HG02588 (cell line): ENCODE measurements at regions not wholly inside any gene's neighbourhood (a gene's known extent, or its start where the extent isn't known, plus 50 kb on each side); places are given as distances from the start of the nearest gene placed in this dataset.
"Not testable (repeated sequence)": the region's sequence is repeated elsewhere in the genome, so short reads cannot be mapped to it uniquely, and the experiment has no call there.

Source experiments
- ATAC-seq: cut with Tn5 transposase; IDR thresholded peaks from one replicate; pipeline ENCODE4 v1.9.1; 2021; ENCODE audit warnings: mild to moderate bottlenecking, moderate library complexity; ENCODE audit not compliant: unreplicated experiment

DNA sequence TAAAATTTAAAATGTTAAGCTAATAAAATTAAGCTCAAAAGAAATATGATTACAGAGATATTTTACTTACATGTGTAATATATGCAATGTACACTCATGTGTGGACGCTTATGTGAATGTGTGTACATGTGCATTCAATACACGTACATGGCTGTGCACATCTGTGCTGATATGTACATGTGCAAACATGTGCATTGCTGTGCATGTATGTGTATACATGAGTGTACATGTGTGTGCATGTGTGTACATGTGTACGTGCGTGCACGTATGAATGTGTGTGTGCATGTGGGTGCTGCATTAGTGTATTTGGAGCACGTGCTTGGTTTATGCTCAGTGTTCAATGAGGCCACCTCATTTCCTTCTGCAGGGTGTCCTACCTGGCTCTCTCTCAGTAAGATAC is 88.2 kb upstream of the TMEM18 start:
- no peak for ATAC-seq

- ATAC-seq, result no peak
Observed at GRCh38 chr2:763766-764525, 86.7 kb upstream of the TMEM18 start.

DNA sequence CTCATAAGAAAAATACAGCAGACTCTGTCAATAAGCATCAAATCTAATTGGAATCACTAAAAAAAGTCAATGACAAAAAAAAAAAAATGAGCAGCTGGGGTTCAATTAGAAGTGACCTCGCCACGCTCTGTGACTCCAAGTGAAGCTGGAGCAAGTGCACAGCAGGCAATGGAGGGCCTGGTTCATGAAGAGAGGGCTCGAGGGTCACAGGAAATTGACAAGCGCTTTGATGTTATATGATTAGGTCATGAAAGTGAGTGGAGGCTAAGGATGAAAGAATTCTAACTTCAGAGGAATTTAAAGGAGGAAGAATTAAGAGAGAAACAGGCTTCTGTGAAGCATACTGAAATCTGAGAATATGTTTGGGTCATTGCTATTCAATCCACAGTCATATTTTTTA is 85.4 kb upstream of the TMEM18 start:
- ATAC-seq, result no peak

DNA sequence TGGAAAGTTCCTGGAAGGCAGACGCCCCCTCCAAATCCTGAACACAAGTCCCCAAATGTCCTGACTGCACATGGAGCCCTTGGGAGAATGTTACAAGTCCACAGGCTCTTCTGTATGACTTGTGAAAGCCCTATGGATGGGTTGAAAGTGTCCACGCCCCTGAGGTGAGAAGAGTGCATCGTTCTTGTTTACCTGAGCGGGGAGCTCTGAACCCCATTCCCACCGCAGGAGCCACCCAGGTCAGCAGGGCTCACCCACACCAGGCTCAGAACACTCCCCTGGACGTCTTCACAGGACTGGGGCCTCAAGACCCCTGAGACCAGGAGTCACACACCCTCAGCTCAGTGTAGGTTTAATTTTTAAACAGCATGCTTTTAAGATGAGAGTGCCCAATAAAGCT is 84.2 kb upstream of the TMEM18 start:
- ATAC-seq, result no peak

GRCh38 chr2:760001-760400 is 82.8 kb upstream of the TMEM18 start:
- ATAC-seq, result no peak

DNA sequence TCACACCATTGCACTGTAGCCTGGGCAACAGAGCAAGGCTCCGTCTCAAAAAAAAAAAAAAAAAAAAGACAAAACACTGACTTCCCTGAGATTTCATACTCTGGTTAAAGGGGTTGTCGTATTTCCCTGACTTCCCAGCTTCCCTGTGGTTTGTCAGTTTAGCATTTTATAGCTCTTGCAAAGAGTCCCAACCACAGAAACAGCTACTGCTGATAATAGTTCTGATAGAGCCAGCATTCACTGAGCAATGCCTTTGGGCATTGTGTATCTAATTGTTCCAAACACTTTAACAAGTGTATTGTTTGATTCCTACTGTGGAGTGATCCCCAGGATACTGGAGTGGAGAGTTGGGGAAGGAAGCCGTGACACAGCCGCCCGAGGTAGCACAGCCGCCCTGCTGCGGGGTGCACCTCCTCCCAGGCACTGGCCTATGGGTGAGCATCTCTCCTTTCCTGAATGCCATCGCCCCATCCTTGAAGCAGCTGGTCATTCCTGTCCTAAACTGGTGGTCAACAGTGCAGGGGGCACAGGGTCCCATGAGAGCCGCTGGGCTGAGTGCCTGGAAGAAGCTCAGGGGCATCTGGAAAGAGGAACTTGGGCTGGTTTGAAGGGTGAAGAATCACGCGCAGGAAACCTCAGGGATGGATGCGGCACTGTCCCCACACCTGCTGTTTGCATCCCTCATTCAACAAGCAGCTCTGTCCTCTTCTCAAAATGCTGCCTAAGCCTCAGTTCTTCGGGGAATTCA is 81.0 kb upstream of the TMEM18 start:
- no peak for ATAC-seq

DNA sequence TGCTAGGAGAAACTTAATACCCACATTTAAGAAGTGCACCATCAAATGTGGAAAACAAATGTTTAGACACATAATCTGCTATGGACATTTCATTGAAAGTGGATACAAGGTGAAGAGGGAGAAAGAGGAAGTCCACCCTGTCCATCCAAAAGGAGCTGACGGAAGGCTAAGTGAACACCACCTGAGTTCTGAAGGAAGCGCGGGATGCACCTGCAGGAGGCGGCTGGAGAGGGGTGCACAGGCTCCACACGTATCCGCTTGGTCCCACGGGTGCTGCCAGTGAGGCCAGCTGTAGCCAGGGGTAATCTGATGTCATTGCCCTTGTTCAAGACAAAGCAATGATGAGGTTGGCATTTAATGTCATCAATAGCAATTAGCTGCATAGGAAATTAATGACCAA is 75.9 kb upstream of the TMEM18 start:
- no peak for ATAC-seq

DNA sequence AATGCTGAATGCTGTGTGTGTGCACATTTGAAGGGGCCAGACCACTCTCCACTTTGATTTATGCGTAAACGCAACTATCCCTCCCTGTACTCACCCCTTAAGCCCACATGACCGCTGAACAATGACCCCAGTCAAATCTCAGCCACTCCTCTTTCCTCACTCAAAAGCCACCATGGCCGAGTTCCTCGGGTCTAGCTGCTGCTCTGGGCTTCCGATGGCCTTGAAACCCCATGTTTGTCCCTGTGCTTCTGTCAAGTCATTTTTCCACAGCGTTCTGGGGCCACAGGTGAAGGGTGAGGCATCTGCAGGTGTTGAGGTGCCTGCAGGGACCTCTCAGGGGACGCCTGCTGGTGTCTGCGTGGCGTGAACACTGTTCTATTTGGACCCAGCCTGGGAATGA is 74.3 kb upstream of the TMEM18 start:
- no peak for ATAC-seq

GRCh38 chr2:750628-751027 is 73.4 kb upstream of the TMEM18 start:
- no peak for ATAC-seq

- ATAC-seq, result no peak
Observed at GRCh38 chr2:747762-748351, 70.7 kb upstream of the TMEM18 start.

GRCh38 chr2:746697-747096 is 69.5 kb upstream of the TMEM18 start:
- no peak for ATAC-seq

DNA sequence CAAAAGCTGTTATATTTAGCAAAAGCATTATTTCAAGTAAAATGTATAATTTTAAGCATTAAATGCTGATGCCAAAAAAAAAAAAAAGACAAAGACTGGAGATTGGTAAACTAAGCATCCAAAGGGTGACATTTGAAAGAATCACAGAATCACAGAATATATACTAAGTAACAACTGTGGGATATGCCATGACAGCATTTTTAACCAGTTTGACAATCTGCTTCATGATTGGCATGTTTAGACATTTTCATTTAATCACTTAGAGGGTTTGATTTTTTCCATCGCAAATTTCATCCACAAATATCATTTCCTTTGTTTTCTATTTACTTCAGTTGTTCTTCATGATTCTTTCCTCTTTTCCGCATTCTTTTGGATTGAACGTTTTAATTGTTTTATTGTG is 66.9 kb upstream of the TMEM18 start:
- no peak for ATAC-seq

DNA sequence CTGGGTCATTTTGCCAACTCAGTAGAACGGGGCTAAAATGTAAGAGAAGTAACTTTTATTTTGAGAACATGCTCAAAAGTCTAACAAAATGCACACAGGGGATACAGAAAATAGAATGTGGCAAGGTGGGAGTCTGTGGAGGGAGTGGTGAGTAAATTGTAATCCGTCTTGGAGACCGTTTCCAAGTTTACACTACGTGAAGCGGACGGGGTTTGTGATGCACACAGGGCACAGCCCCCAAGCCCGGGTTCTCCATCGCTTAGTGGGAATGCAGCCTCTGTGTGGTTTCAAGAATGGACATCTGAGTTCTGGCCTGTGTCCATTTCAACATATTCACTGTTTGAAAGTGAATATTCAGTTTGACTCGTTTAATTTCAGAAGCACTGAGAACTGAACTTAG is 65.0 kb upstream of the TMEM18 start:
- ATAC-seq, result no peak

DNA sequence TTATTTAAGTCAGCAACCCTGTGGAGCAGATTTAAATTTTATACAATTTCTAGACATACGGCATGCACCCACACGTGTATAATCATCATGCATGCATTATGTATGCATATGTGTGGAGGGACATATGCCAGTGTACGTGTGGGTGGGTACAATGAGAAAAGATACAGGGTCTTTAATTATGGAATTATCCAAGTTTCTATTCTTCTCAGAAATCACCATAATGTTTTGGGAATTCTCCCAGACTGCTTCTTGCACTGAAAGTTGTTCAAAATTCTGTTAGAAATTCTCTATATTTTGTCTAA is 63.9 kb upstream of the TMEM18 start:
- ATAC-seq, result no peak

GRCh38 chr2:740322-741194 is 63.4 kb upstream of the TMEM18 start:
- ATAC-seq, result not testable (repeated sequence)

- not testable (repeated sequence) for ATAC-seq
Observed at GRCh38 chr2:739864-740321, 62.7 kb upstream of the TMEM18 start.

GRCh38 chr2:736939-737338 is 59.7 kb upstream of the TMEM18 start:
- no peak for ATAC-seq

DNA sequence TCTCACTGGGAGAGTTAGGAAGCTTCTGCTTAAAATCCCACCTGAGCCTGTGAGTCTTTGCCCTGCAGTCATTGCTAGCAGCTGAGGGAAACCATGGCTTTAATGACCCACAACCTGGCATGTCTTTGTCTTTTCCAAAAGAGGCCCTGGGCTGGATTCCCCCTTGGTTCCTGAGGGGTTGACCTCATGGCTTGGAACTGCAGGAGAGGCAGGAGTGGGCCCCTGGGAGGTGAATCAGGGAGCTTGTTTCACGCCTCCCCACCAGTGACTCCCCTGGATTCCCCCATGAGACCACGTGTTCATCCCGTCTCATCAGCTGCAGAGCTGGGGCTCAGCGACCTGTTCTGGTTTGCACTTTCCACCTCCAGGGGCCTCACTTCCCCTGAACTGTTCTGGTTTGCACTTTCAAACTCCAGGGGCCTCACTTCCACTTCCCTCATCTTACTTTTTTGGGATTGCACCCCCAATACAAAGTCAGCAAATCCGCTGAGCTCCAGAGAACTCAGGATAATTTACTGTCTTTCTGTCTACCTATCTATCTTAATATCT is 58.5 kb upstream of the TMEM18 start:
- no peak for ATAC-seq

DNA sequence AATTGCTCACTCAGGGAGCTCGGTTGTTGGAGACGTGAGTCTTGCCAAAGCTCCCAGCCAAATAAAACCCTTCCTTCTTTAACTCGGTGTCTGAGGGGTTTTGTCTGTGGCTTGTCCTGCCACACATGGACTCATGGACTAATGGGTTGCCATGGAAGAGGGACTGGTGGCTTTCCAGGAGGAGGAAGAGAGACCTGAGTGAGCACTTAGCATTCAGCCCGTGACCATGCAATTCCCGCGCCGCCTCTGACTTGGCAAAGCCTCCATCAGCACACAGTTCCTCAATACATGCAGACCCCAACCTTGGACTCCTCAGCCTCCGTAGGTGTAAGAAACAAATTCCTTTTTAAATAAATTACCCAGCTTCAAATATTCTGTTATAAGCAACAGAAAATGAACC is 57.3 kb upstream of the TMEM18 start:
- no peak for ATAC-seq

- ATAC-seq, result no peak
Observed at GRCh38 chr2:733495-733894, 56.3 kb upstream of the TMEM18 start.

DNA sequence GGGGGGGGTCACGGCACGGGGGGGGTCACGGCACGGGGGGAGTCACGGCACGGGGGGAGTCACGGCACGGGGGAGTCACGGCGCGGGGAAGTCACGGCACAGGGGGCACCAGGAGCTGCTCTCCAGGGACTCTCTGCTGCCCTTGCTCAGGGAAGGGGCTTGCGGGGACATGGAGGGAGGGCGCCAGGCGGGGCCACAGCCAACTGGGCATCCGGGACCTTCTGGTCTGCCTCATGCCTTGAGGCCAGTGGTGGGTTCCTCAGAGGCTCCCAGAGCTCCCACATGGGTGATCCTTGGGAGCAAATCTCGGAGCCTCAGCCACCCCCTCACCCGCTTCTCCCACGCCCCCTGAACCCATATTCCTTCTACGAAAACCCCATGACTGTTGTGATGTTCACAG is 55.8 kb upstream of the TMEM18 start:
- ATAC-seq, result no peak
